ENCODE measurements at regions not wholly inside any gene's neighbourhood (a gene's known extent, or its start where the extent isn't known, plus 50 kb on each side); places are given as distances from the start of the nearest gene placed in this dataset.

- TF ChIP-seq BHLHE40 (IDR thresholded peaks at IDR 0.05; ENCODE audit: low read length) (no peak), BRD4 (IDR thresholded peaks at IDR 0.05) (no peak), CTCF (IDR thresholded peaks at IDR 0.05 in 2 of 3, conservative IDR thresholded peaks at IDR 0.05 in 1 of 3; ENCODE audit: insufficient read depth in 2 of 3, low read depth in 1 of 3, low read length in 3 of 3) (no peak), ZFP36 (IDR thresholded peaks at IDR 0.05; ENCODE audit: low read depth, low read length, partially characterized antibody) (no peak)
- TF ChIP-seq, protein P1, sequence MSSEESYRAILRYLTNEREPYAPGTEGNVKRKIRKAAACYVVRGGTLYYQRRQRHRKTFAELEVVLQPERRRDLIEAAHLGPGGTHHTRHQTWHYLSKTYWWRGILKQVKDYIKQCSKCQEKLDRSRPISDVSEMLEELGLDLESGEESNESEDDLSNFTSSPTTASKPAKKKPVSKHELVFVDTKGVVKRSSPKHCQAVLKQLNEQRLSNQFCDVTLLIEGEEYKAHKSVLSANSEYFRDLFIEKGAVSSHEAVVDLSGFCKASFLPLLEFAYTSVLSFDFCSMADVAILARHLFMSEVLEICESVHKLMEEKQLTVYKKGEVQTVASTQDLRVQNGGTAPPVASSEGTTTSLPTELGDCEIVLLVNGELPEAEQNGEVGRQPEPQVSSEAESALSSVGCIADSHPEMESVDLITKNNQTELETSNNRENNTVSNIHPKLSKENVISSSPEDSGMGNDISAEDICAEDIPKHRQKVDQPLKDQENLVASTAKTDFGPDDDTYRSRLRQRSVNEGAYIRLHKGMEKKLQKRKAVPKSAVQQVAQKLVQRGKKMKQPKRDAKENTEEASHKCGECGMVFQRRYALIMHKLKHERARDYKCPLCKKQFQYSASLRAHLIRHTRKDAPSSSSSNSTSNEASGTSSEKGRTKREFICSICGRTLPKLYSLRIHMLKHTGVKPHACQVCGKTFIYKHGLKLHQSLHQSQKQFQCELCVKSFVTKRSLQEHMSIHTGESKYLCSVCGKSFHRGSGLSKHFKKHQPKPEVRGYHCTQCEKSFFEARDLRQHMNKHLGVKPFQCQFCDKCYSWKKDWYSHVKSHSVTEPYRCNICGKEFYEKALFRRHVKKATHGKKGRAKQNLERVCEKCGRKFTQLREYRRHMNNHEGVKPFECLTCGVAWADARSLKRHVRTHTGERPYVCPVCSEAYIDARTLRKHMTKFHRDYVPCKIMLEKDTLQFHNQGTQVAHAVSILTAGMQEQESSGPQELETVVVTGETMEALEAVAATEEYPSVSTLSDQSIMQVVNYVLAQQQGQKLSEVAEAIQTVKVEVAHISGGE (CRISPR knock-in tag; IDR thresholded peaks at IDR 0.05), result no peak
Measured at GRCh38 chr17:74088934-74089329, 114.5 kb upstream of the RPL38 start.
